GM19351 (cell line): ENCODE measurements at regions not wholly inside any gene's neighbourhood (a gene's known extent, or its start where the extent isn't known, plus 50 kb on each side); places are given as distances from the start of the nearest gene placed in this dataset.
"Not testable (repeated sequence)": the region's sequence is repeated elsewhere in the genome, so short reads cannot be mapped to it uniquely, and the experiment has no call there.

Source experiments
- ATAC-seq: cut with Tn5 transposase; IDR thresholded peaks from one replicate; pipeline ENCODE4 v1.9.1; 2021; ENCODE audit warnings: mild to moderate bottlenecking, moderate library complexity; ENCODE audit not compliant: unreplicated experiment

DNA sequence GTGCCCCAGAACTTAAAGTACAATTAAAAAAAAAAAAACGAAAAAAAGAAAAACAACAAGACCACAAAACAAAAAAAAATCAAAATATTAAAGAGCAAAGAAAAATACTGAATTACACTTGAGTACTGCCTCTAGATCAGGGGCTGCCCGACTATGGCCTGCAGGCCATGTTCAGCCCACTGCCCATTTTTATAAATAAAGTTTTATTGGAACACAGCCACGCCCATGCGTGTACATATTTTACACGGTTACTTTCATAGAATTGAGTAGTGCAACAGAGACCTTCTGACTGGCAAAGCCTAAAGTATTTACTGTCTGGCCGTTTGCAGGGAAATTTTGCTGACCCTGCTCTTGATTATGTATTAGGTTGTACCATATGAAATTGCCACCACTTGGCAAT lies 130.5 kb downstream of the ATXN3L start:
- no peak for ATAC-seq

DNA sequence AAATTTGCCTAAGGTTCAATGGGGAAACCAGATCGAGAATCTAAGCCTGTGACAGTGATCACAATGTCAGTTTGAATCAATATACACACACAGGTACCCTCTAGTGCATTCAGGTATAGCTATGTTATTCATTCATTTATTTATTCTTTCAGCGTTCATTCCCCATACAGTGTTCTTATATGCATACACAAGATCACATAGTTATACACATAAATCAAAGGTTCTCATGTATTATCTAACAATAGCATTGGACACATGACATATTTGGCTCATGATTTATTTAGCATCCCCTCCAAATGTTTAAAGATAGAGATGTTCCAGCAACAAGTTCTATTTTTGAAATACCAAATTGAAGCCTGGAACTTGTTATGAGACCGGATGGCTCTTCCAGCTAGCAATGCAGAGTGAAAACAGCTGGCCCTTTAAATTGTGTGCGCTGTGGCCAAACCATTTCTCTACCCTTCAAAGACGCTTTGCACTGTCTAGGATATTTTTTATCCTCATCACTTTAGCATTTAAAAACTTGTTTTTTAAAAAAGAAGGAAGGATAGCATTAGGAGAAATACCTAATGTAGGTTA lies 131.0 kb downstream of the ATXN3L start:
- no peak for ATAC-seq

DNA sequence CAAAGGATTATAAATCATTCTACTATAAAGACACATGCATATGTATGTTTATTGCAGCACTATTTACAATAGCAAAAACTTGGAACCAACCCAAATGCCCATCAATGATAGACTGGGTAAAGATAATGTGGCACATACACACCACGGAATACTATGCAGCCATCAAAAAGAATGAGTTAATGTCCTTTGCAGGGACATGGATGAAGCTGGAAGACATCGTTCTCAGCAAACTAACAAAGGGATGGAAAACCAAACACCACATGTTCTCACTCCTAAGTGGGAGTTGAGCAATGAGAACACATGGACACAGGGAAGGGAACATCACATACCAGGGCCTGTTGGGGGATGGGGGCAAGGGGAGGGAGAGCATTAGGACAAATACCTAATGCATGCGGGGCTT lies 133.2 kb downstream of the ATXN3L start:
- ATAC-seq = not testable (repeated sequence)

DNA sequence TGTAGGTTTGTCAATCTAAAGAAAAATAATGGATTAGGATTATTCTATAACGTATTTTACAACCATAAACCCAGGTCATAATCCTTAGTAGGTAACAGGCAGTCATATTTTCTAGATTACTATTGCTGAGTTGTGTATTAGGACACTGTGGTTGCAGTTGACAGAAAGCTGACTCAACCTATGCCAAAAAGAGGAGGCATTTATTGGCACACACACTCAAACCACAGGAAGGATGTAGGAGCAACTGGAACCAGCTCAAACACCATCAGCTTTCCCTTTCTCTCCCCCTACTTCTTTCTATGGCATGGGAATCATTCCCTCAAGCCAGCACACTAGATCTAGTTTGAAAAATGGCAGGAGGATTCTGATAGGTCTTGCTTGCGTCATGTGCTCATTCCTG lies 136.4 kb upstream of the FAM9C start:
- no peak for ATAC-seq

DNA sequence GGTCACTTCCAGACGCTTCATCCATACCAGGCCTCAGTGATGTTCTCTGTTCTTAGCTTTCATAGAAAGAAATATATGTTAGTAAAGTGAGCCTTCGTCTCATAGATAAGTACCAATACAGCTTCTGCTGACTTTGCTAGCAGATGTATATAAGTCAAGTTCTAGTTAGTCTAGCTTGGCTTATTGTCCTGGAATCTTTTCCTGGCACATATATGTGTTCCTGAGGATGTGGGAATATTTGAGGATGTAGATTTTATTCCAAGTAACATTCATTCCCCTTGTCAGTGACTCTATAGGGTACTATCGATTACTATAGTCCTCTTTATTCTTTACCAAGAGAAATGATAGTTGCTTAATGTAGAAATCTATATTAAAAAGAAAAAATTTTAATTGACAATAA lies 135.2 kb upstream of the FAM9C start:
- no peak for ATAC-seq

DNA sequence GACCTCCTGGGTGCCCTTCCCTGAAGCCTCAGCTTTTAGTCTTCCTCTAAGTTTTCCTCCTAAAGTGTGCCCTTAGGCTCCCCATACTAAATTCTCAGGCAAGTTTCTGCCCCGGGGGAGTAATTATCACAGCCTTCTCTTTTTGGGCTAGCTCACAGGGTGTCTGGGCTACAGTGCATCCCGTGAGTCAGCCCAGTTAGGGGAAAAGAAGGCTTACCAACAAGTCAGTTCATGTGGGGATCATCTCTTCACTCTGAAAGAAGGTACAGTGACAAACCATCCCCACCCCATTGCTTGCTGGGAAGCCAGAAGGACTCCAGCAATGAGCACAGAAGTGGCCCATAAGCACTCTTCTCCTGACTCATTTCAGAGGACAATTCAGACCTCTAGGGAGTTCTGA lies 134.7 kb upstream of the FAM9C start:
- ATAC-seq = no peak

DNA sequence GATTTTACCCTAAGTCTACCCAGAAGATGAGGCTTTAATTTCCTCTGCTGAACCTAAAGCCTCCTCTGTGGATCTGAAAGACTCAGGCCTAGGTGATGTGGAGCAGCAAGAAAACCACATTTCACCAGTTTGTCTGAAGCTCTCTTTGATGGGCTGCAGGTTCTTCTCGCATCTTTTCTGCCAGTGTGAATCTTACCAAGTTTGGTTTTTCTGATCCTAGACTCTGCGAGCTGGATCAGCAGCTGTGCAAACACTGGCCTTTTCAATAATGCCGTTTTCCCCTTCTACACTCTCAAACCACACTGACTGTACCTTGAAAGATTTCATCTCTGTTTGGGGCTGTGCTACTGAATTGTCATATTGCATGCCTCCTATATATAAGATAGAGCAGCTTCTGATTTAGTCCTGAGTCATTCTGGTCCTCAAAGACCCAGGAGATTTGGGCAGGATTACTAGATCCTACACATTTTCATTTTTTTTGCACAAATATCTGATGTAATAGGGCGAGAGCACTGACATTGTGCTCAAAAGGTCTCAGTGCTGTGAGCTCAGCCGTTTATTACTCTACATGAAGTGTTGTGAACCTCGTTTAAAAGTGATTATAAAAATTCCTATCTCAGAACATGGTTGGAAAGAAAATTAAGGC lies 133.6 kb upstream of the FAM9C start:
- ATAC-seq = no peak

DNA sequence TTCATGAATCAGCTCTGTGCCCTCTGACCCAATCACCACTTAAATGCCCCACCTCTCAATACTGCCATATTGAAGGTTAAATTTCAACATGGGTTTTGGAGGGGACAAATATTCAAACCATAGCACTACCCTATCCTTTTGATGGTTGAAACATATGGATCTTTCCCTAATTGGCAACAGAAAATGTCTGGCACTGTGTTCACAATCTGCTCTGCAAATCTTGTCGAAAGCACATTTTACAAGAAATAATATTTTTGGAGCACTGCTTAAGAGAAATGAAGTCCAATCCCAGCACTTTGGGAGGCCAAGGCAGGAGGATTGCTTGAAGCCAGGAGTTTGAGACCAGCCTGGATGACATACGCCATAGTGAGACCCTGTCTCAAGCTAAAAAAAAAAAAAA lies 130.6 kb upstream of the FAM9C start:
- no peak for ATAC-seq

DNA sequence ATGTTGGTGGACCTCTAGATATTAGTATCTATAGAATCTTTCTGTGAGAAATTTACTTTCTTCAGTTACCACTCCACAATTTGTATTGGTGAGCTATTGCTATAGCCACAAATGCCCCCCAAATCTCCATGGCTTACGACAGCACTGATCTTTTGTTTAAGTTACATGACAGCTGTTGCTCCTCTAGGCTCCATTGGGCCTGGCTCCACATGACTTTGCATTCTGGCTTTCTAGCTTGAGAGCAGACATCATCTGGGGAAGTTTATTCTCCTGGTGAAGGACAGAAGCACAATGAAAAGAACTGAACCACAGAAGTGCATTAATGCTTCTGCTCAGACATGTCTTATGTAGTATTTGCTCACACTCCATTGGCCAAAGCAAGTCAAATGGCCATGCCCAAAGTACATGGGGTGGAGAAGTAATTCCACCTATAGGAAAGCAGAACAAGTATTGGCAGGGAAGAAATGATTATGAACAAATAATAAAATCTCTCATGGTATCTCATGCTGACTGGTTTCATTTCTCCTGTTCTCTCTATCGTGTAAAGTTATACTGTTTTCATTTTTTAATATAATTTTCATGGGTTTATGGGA lies 126.6 kb upstream of the FAM9C start:
- no peak for ATAC-seq

DNA sequence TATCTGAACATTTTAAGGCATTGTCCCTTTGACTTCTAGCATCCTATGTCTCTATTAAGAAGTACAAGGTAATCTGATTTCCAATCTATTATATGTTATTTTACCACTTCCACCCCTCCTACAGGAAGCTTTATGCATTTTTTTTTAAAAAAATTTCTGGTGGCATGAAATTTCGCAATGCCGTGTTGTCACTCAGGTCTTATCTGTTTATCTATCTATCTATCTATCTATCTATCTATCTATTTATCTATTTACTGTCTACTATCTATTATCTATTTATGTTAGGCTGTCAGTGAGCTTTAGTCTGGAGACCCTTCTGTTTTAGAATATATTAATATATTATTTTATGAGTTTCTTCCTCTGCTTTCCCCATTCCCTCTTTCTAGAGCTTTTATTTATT lies 125.3 kb upstream of the FAM9C start:
- no peak for ATAC-seq

DNA sequence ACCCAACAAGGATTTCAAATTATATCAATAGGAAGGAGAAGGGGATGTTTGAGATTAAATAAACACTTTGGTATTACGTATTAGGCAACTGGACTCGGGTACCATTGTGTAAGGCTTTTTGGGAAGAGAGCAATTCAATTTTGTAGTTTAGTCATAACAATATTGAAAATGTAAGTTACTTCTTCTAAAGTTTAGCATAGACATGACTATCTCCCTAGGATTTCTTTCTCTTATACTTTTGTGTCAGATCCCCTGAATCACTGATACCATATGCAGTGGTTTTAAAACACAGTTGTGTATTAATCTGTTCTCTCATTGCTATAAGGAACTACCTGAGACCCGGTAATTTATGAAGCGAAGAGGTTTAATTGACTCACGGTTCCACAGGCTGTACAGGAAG lies 123.8 kb upstream of the FAM9C start:
- no peak for ATAC-seq

DNA sequence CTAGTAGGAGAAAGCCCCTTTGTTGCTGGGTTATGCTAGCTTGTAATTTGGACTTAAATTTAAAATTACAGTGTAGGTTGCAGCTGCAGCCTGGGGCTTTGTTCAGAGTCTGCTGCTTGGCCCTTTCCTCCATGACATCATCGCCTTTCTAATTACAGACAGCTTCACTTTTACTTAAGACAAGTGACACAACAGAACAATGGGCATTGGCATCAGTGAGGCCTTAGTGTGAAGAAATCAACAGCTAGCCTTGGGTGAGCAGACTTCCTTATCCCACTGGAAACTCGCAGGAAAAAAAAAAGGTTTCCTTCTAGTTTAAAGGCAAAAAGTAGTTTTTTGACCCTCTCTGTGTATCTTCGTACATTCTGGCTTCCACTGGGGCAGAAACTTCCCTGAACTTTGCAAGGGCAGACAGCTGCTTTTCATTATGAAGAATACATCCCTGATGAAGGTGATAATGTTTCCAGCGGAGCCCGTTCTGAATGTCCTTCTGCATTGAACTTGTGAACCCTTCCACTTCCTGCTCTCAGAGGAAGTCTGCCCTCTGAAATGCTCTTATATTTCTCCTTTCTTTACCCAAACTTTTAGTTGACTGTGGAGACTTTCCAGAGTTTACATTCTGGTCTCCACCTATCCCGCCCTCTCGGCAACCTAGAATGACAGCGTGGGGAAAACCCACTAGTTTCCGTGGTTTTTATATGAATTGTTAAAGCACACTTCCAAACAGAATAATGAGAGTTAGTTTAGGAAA lies 123.2 kb upstream of the FAM9C start:
- peak; percentile 54 for ATAC-seq

DNA sequence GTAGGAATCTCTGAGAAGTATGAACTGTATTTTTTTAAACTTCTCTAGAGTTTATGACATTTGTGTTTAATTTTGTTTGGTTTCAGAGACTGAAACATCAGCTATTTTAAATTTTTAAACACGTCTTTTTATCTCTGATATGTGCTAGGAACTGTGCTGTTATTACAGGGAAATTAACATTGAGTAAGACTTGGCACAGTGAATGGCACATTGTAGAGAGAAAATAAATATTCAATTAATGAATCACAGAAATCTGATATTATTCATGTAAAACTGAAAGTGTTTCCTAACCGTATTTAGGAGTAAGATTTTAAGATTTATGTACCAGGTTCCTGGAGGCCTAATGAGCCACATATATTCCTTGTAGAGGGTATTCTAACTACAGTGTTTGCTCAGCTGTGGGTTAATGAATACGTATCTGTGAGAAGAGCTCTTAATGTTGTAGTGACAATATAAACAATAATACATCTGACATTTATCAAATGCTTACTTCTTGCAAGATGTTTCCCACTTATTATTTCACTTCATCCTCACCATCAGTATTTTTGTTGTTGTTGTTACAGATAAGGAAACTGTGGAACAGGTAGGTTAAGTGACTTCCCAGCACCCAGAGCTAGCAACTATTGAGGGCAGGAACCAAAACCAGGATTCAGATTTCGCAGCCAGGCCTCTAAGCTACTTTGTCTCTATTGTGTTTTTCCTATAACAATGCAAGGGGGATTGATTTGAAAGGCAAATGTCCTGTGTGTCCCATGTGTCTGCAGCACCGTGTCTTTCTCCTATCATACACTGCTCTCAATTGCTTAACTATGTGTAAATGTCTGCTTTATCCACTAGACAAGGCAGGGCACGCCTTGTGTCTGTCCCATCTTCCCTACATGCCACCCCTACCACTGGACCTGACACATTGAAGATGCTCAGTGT lies 121.1 kb upstream of the FAM9C start:
- no peak for ATAC-seq

DNA sequence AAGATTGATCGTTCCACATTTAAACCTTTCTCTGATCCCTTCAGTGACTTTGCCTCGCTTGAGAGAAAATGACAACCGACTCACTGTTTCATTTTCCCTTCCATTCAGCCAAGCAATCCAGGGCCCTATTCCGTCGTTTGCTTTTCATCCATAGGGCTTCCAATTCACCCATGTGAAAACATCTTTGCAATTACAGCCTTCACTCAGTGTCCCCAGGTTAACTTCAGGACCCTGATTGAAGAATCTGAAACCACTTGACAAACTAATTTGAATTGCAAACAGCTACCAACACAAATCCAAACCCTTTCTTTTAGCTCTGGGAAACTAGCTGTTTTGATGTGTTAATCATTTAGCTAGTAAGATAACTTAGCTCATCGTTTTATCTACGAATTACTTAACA lies 120.2 kb upstream of the FAM9C start:
- ATAC-seq = no peak

DNA sequence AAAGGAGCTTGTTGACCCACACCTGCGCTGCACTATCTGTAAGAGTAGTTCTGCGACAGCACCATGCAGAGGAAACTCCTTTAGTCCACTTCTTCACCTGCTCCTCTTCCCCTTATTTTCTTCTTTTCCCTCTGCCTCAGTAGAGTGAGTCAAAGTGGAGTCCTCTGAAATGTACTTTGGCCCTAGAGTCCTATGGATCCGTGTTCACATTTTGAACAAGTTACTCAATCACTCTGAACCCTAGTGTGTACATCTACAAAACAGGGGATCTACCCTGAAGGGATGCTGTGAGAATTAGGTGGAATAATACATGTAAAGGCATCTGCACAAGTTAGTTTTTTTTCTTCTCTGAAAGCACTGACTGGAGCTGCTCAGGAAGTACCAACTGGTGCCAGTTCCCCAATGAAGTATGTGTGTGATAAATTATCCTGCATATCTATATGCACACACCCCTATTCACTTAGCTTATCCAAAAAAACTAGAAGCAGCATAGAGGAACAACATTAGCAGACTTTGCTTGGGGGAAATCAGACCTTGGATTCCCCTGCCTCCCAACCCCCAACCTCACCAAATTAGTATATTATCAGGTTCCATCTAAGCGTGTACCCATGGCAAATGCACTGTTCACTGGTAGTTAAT lies 118.5 kb upstream of the FAM9C start:
- no peak for ATAC-seq

DNA sequence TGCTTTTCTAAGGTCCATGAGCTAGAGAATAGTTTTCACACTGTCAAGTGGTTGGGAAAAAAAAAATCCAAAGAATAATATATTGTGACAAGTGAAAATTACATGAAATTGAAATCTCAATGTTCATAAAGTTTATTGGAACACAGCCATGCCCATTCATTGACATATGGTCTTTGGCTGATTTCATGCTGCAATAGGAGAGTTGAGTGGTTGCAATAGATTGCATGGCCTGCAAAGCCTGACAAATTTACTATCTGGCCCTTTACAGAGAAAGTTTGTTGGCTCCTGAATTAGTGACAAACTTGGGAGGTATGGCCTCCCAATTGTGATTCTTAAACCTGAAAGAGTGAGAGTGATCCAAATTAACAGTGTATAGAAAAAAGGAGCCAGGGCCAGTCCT lies 115.5 kb upstream of the FAM9C start:
- ATAC-seq = no peak

DNA sequence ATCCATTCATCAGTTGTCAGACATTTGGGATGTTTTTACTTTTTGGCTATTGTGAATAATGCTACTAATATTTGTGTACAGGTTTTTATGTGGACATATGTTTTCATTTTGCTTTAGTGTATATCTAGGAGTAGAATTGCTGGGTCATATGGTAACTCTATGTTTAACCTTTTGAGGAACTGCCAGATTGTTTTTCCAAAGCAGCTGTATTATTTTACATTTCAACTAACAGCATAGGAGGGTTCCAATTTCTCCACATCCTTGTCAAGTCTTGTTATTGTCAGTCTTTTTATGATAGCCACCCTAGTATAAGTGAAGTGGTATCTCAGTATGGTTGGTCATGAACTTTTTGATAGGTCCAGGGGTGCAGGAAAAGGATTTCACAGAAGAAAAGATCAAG lies 114.5 kb upstream of the FAM9C start:
- no peak for ATAC-seq

DNA sequence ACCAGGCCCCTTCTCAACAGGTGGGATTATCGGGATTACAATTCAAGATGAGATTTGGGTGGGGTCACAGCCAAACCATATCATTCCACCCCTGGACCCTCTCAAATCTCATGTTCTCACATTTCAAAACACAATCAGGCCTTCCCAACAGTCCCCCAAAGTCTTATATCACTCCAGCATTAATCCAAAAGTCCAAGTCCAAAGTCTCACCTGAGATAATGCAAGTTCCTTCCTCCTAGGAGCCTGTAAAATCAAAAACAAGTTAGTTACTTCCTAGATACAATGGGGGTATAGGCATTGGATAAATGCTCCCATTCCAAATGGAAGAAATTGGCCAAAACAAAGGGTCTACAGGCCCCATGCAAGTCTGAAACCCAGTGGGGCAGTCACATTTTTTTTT lies 111.1 kb upstream of the FAM9C start:
- ATAC-seq = not testable (repeated sequence)

DNA sequence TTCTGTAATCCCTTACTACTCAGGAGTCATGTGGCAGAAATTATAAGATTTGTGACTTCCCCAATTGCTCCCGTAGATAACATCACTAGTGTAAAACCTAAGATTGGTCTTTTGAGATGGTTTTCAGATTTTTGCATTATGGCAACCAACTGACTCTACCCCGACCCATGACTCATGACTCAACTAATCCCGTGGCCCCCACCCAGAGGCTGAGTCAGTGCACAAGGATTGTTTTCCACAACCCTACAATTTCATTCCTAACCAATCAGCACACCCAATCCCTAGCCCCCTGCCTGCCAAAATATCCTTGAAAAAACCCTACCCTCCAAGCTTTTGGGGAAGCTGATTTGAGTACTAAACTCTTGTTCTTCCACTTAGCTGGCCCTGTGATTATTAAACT lies 109.4 kb upstream of the FAM9C start:
- no peak for ATAC-seq

DNA sequence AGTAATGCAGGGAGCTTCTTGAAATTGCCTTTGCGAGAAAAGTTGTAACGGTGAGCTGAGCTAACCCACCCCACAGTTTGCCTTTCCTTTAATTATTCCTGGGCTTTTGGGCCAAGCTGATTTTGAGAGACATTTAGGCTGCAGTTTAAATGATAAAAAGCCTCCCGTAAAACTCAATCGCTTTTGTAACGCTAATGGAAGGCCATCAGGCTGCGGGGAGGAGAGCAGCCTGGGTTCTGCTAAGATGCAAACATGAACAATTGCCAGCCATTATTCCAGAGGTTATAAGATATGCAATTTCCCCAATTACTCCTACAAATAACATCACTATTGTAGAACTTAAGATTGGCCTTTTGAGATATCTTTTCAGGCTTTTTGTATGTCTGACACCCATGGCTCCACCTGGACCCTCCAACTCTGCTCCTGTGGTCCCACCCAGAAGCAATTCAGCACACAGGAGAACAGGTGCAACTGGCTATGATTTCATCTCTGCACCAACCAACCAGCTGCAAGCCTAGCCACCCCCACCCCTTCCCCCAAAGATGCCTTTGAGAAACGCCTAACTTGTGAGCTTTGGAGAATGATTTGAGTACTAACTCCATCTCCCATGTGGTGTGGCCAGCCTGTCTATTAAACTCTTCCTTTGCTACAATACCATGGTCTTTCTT lies 108.2 kb upstream of the FAM9C start:
- ATAC-seq = no peak
